Ascending aorta (tissue), 2 donors: ENCODE measurements at regions not wholly inside any gene's neighbourhood (a gene's known extent, or its start where the extent isn't known, plus 50 kb on each side); places are given as distances from the start of the nearest gene placed in this dataset.
"Not testable (repeated sequence)": the region's sequence is repeated elsewhere in the genome, so short reads cannot be mapped to it uniquely, and the experiment has no call there.

ENCODE experiments used
- DNase-seq, 2 donors: peaks; one replicate each; pipeline ENCODE4 v3.0.0-alpha.2; 2019; ENCODE audit warnings: low spot score in 2 of 2
- H3K27ac ChIP-seq, 2 donors: fragments of 200-600 bp; sonication (generic); one replicate each; pipeline ENCODE4 v1.5.1; 2016 to 2017; ENCODE audit warnings: mild to moderate bottlenecking in 1 of 2
- H3K27me3 ChIP-seq: fragments of 200-600 bp; sonication (generic); one replicate; pipeline ENCODE4 v1.5.1; 2017
- H3K36me3 ChIP-seq, 2 donors: fragments of 200-600 bp; sonication (generic); one replicate each; pipeline ENCODE4 v1.5.1; 2016
- H3K4me1 ChIP-seq, 2 donors: fragments of 200-600 bp; sonication (generic); one replicate each; pipeline ENCODE4 v1.5.1; 2016 to 2017; ENCODE audit warnings: mild to moderate bottlenecking in 1 of 2
- H3K4me3 ChIP-seq, 2 donors: fragments of 200-600 bp; sonication (generic); one replicate each; pipeline ENCODE4 v1.5.1; 2016 to 2017; ENCODE audit warnings: mild to moderate bottlenecking in 1 of 2
- H3K9me3 ChIP-seq, 2 donors: fragments of 200-600 bp; sonication (generic); one replicate each; pipeline ENCODE4 v1.5.1; 2016
- CTCF ChIP-seq, 3 experiments: fragments of 200-600 bp in 2 of 3; fragments of 450-650 bp in 1 of 3; sonication (generic) in 2 of 3; IDR thresholded peaks; one replicate each; pipeline ENCODE4 v1.5.1; 2016 to 2019; ENCODE audit warnings: antibody characterized with exemption in 3 of 3, mild to moderate bottlenecking in 1 of 3, moderate library complexity in 1 of 3
- intact Hi-C: fragments of 100-400 bp; cut with DNase I; formaldehyde crosslinking; loops from one replicate; pipeline ENCODE4 v1.15.1; 2023

DNA sequence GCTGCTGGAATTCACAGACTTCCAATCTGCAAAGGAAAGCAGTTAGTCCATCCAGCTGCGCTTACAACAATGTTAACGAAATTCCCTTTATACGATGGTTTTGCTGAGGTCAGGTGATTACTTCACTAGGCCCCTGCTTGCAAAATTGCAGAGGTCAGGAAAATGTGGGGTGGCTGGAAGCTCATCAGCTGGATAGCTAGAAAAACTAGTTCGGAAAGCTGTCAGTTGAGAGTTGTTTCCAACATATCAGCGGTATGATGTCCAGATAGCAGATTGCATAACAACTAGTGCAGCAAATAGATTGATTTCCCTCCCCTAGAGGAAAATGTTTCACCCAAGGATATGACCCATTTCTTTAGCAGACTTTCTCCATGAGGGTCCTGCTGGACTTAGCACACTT lies 2021.1 kb upstream of the CELF4 start:
- no peak overlapping the region for H3K27ac ChIP-seq
- no peaks in the 10 kb centered on the region for H3K27me3 ChIP-seq
- H3K4me3 ChIP-seq: no peak overlapping the region
- TF ChIP-seq CTCF (IDR thresholded peaks at IDR 0.05): no peak
- no peaks in the 10 kb centered on the region for H3K9me3 ChIP-seq
- no peaks in the 10 kb centered on the region for H3K4me1 ChIP-seq
- intact Hi-C loops: no loop called here
- H3K36me3 ChIP-seq: no peaks in the 10 kb centered on the region
- DNase-seq: no peak

- Histone ChIP-seq H3K27me3 (no peaks in the 10 kb centered on the region), H3K27ac (no peak overlapping the region), H3K9me3 (no peaks in the 10 kb centered on the region), H3K4me1 (no peaks in the 10 kb centered on the region), H3K4me3 (no peak overlapping the region), H3K36me3 (no peaks in the 10 kb centered on the region)
- no peak for DNase-seq
- intact Hi-C loops: no loop called here
- TF ChIP-seq CTCF (IDR thresholded peaks at IDR 0.05): no peak
Observed at GRCh38 chr18:39574897-39575296, 2009.3 kb upstream of the CELF4 start.

DNA sequence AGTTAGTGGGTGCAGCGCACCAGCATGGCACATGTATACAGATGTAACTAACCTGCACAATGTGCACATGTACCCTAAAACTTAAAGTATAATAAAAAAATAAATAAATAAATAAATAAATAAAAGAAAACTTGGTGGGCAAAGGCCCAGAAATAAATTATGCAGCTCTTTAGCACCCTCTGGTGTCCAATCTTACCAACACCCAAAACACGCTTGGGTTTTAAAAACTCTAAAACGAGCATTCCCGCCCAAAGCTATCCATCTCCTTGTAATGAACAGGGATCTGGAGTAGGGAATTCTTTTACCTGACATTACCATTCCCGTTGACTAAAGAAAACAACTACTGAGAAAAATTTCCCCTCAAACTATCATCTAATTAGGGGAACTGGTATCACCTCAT lies 2005.9 kb upstream of the CELF4 start:
- no peak overlapping the region for H3K4me3 ChIP-seq
- H3K27ac ChIP-seq: no peak overlapping the region
- H3K27me3 ChIP-seq: no peaks in the 10 kb centered on the region
- H3K9me3 ChIP-seq: no peaks in the 10 kb centered on the region
- no peaks in the 10 kb centered on the region for H3K36me3 ChIP-seq
- no peak for DNase-seq
- intact Hi-C loops: no loop called here
- H3K4me1 ChIP-seq: no peaks in the 10 kb centered on the region
- no peak for TF ChIP-seq CTCF (IDR thresholded peaks at IDR 0.05)

GRCh38 chr18:39565551-39566230 lies 2000.1 kb upstream of the CELF4 start:
- H3K4me3 ChIP-seq, intact Hi-C loops, H3K27ac ChIP-seq, H3K9me3 ChIP-seq, H3K4me1 ChIP-seq, DNase-seq, H3K36me3 ChIP-seq, H3K27me3 ChIP-seq: not testable (repeated sequence)

- Histone ChIP-seq H3K4me3 (no peak overlapping the region), H3K9me3 (no peaks in the 10 kb centered on the region), H3K36me3 (no peaks in the 10 kb centered on the region), H3K4me1 (no peaks in the 10 kb centered on the region), H3K27me3 (no peaks in the 10 kb centered on the region), H3K27ac (no peak overlapping the region)
- DNase-seq: no peak
- intact Hi-C loops: no loop called here
- no peak for TF ChIP-seq CTCF (IDR thresholded peaks at IDR 0.05)
Observed at GRCh38 chr18:39564716-39565115, 1999.1 kb upstream of the CELF4 start.

GRCh38 chr18:39561126-39561525 lies 1995.5 kb upstream of the CELF4 start:
- Histone ChIP-seq H3K4me1 (no peaks in the 10 kb centered on the region), H3K27ac (no peak overlapping the region), H3K36me3 (no peaks in the 10 kb centered on the region), H3K9me3 (no peaks in the 10 kb centered on the region), H3K4me3 (no peak overlapping the region), H3K27me3 (no peaks in the 10 kb centered on the region)
- TF ChIP-seq CTCF (IDR thresholded peaks at IDR 0.05): no peak
- intact Hi-C loops: no loop called here
- DNase-seq: no peak
